Astrocyte (in vitro differentiated cells and primary cell): ENCODE measurements at regions not wholly inside any gene's neighbourhood (a gene's known extent, or its start where the extent isn't known, plus 50 kb on each side); places are given as distances from the start of the nearest gene placed in this dataset.

Source experiments
- DNase-seq: peaks from one replicate; pipeline ENCODE4 v3.0.0-alpha.2; 2010; ENCODE audit warnings: low read depth
- FAIRE-seq: peaks from 2 replicates; lab custom pipeline; 2011; peaks lifted over from hg19 to GRCh38; lab: Jason Lieb, UNC
- H2AFZ ChIP-seq: 2 replicates; pipeline ENCODE4 v1.6.0; 2012; ENCODE audit warnings: low read depth, low read length, inconsistent platforms
- H3K27ac ChIP-seq: 2 replicates; pipeline ENCODE4 v1.5.1; 2011; ENCODE audit warnings: low read depth, low read length, inconsistent platforms
- H3K27me3 ChIP-seq: 2 replicates; pipeline ENCODE4 v1.6.0; 2011; ENCODE audit warnings: low read length, inconsistent platforms; ENCODE audit not compliant: insufficient read depth
- H3K36me3 ChIP-seq: 2 replicates; pipeline ENCODE4 v1.5.1; 2011; ENCODE audit warnings: low read length, inconsistent platforms; ENCODE audit not compliant: insufficient read depth
- H3K4me1 ChIP-seq: 2 replicates; pipeline ENCODE4 v1.5.1; 2011; ENCODE audit warnings: low read length, inconsistent platforms; ENCODE audit not compliant: insufficient read depth
- H3K4me2 ChIP-seq: 2 replicates; pipeline ENCODE4 v1.6.0; 2012; ENCODE audit warnings: low read length, inconsistent platforms
- H3K4me3 ChIP-seq: 2 replicates; pipeline ENCODE4 v1.5.1; 2011; ENCODE audit warnings: low read depth, mild to moderate bottlenecking, low read length, inconsistent platforms; ENCODE audit not compliant: insufficient read depth
- H3K79me2 ChIP-seq: 2 replicates; pipeline ENCODE4 v1.6.0; 2012; ENCODE audit warnings: mild to moderate bottlenecking, low read length, inconsistent platforms; ENCODE audit not compliant: insufficient read depth
- H3K9ac ChIP-seq: 2 replicates; pipeline ENCODE4 v1.6.0; 2012; ENCODE audit warnings: mild to moderate bottlenecking, low read length, inconsistent platforms
- H3K9me3 ChIP-seq: 2 replicates; pipeline ENCODE4 v1.5.1; 2012; ENCODE audit warnings: low read depth, mild to moderate bottlenecking, low read length, inconsistent platforms; ENCODE audit not compliant: insufficient read depth
- H4K20me1 ChIP-seq: 2 replicates; pipeline ENCODE4 v1.6.0; 2012; ENCODE audit warnings: low read length, inconsistent platforms; ENCODE audit not compliant: insufficient read depth
- H3K27ac Mint-ChIP-seq: one replicate; pipeline ENCODE4 v1.8.0; 2021; ENCODE audit warnings: mild to moderate bottlenecking, mixed read lengths; ENCODE audit not compliant: unreplicated experiment
- H3K27me3 Mint-ChIP-seq: one replicate; pipeline ENCODE4 v1.8.0; 2021; ENCODE audit warnings: low read depth, mixed read lengths; ENCODE audit not compliant: unreplicated experiment
- H3K36me3 Mint-ChIP-seq: one replicate; pipeline ENCODE4 v1.8.0; 2021; ENCODE audit warnings: low read depth, mixed read lengths; ENCODE audit not compliant: unreplicated experiment
- H3K4me1 Mint-ChIP-seq: one replicate; pipeline ENCODE4 v1.8.0; 2021; ENCODE audit warnings: low read depth, mixed read lengths; ENCODE audit not compliant: unreplicated experiment
- H3K4me3 Mint-ChIP-seq: one replicate; pipeline ENCODE4 v1.8.0; 2021; ENCODE audit warnings: mild to moderate bottlenecking, moderate library complexity, mixed read lengths; ENCODE audit not compliant: unreplicated experiment
- H3K9me3 Mint-ChIP-seq: one replicate; pipeline ENCODE4 v1.8.0; 2021; ENCODE audit warnings: mild to moderate bottlenecking, mixed read lengths; ENCODE audit not compliant: unreplicated experiment
- CTCF ChIP-seq: IDR thresholded peaks from 2 replicates; pipeline ENCODE4 v1.5.1; 2011; ENCODE audit warnings: low read depth, mild to moderate bottlenecking, inconsistent platforms, low read length, moderate library complexity; ENCODE audit not compliant: insufficient read depth
- EZH2 ChIP-seq: IDR thresholded peaks from 2 replicates; pipeline ENCODE4 v1.6.1; 2012; ENCODE audit warnings: mild to moderate bottlenecking, low read length, inconsistent platforms; ENCODE audit not compliant: insufficient read depth

GRCh38 chr11:116379185-116379828 lies 393.5 kb downstream of the BUD13 start:
- H3K36me3 Mint-ChIP-seq = no peaks in the 10 kb centered on the region
- peaks cover 2% of the 10 kb centered on the region for H3K4me1 Mint-ChIP-seq
- H3K27me3 Mint-ChIP-seq = peaks cover 43% of the 10 kb centered on the region
- H3K9ac ChIP-seq = no peak overlapping the region
- no peak overlapping the region for H3K4me2 ChIP-seq
- H3K27ac ChIP-seq = no peak overlapping the region
- TF ChIP-seq CTCF (no peak), EZH2 (no peak)
- no peak overlapping the region for H2AFZ ChIP-seq
- H3K9me3 Mint-ChIP-seq = no peaks in the 10 kb centered on the region
- H3K4me3 Mint-ChIP-seq = no peak overlapping the region
- peak overlapping the region; percentile 14 for H3K27ac Mint-ChIP-seq
- no peaks in the 10 kb centered on the region for H3K4me1 ChIP-seq
- no peaks in the 10 kb centered on the region for H3K79me2 ChIP-seq
- H3K36me3 ChIP-seq = no peaks in the 10 kb centered on the region
- FAIRE-seq (no peak), DNase-seq (no peak)
- H4K20me1 ChIP-seq = no peaks in the 10 kb centered on the region
- H3K27me3 ChIP-seq = no peaks in the 10 kb centered on the region
- H3K9me3 ChIP-seq = no peaks in the 10 kb centered on the region
- no peak overlapping the region for H3K4me3 ChIP-seq

GRCh38 chr11:116376547-116376946 lies 396.2 kb downstream of the BUD13 start:
- no peaks in the 10 kb centered on the region for H4K20me1 ChIP-seq
- H3K9me3 ChIP-seq = no peaks in the 10 kb centered on the region
- H3K27ac ChIP-seq = no peak overlapping the region
- Mint-ChIP-seq H3K4me3 (no peak overlapping the region), H3K27me3 (peaks cover 46% of the 10 kb centered on the region), H3K36me3 (no peaks in the 10 kb centered on the region), H3K4me1 (no peaks in the 10 kb centered on the region), H3K27ac (no peak overlapping the region), H3K9me3 (peaks cover 3% of the 10 kb centered on the region)
- H3K36me3 ChIP-seq = no peaks in the 10 kb centered on the region
- no peak for DNase-seq
- no peak overlapping the region for H3K9ac ChIP-seq
- no peak for TF ChIP-seq CTCF
- no peak for TF ChIP-seq EZH2
- no peak overlapping the region for H3K4me2 ChIP-seq
- no peak overlapping the region for H2AFZ ChIP-seq
- no peaks in the 10 kb centered on the region for H3K27me3 ChIP-seq
- no peak overlapping the region for H3K4me3 ChIP-seq
- H3K4me1 ChIP-seq = no peaks in the 10 kb centered on the region
- FAIRE-seq = no peak
- no peaks in the 10 kb centered on the region for H3K79me2 ChIP-seq

GRCh38 chr11:116376054-116376453 lies 396.7 kb downstream of the BUD13 start:
- H3K4me3 Mint-ChIP-seq = no peak overlapping the region
- no peaks in the 10 kb centered on the region for H3K36me3 Mint-ChIP-seq
- Histone ChIP-seq H3K79me2 (no peaks in the 10 kb centered on the region), H3K9me3 (no peaks in the 10 kb centered on the region), H3K9ac (no peak overlapping the region), H3K27ac (no peak overlapping the region), H3K36me3 (no peaks in the 10 kb centered on the region), H4K20me1 (no peaks in the 10 kb centered on the region), H3K27me3 (no peaks in the 10 kb centered on the region), H3K4me2 (no peak overlapping the region), H2AFZ (no peak overlapping the region), H3K4me3 (no peak overlapping the region), H3K4me1 (no peaks in the 10 kb centered on the region)
- TF ChIP-seq CTCF (no peak), EZH2 (no peak)
- FAIRE-seq (no peak), DNase-seq (no peak)
- no peaks in the 10 kb centered on the region for H3K4me1 Mint-ChIP-seq
- H3K9me3 Mint-ChIP-seq = peaks cover 3% of the 10 kb centered on the region
- no peak overlapping the region for H3K27ac Mint-ChIP-seq
- H3K27me3 Mint-ChIP-seq = peaks cover 49% of the 10 kb centered on the region
